ENCODE measurements at regions not wholly inside any gene's neighbourhood (a gene's known extent, or its start where the extent isn't known, plus 50 kb on each side); places are given as distances from the start of the nearest gene placed in this dataset.
"Not testable (repeated sequence)": the region's sequence is repeated elsewhere in the genome, so short reads cannot be mapped to it uniquely, and the experiment has no call there.

DNA sequence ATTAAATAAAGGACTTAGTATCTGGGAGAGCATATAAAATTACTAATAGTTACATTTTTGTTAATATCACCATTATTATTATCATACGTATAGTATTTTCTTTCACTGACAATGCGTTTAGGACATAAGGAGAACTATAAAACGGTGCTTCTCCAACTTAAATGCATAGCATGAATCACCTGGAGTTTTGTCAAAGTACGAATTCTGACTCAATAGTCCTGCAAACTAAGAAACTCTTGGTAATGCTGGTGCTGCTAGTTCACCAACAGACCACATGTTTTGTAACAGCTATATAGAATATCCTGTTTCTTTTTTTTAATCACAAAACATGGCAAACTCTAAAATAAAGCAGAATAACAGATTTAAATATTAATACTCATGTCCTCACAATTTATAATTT lies 116.1 kb upstream of the ZNF717 start:
- not testable (repeated sequence) for TF ChIP-seq POLR2A (IDR thresholded peaks at IDR 0.05; ENCODE audit: low read length); GATA1 (IDR thresholded peaks at IDR 0.05; ENCODE audit: low read depth, low read length)

All from erythroblast (primary cell).